MM.1S (cell line): ENCODE measurements at regions not wholly inside any gene's neighbourhood (a gene's known extent, or its start where the extent isn't known, plus 50 kb on each side); places are given as distances from the start of the nearest gene placed in this dataset.

Source experiments
- CTCF ChIP-seq: fragments of 300-600 bp; sonication (generic); IDR thresholded peaks from 2 replicates; pipeline ENCODE4 v1.5.1; 2016; ENCODE audit warnings: antibody characterized with exemption, low read length, mixed read lengths
- EZH2 ChIP-seq: fragments of 300-600 bp; sonication (generic); optimal IDR thresholded peaks from 2 replicates; pipeline ENCODE3; 2017; ENCODE audit warnings: low read depth, mild to moderate bottlenecking, antibody characterized with exemption, low read length, mixed read lengths
- EZH2phosphoT487 ChIP-seq: fragments of 300-600 bp; sonication (generic); IDR thresholded peaks from 2 replicates; pipeline ENCODE4 v1.6.1; 2018; ENCODE audit warnings: antibody characterized with exemption, low read length

GRCh38 chr14:38723959-38724358 is 379.1 kb downstream of the SEC23A start:
- TF ChIP-seq CTCF, result no peak
- no peak for TF ChIP-seq EZH2
- no peak for TF ChIP-seq EZH2phosphoT487
